Vagina (tissue), 2 donors: ENCODE measurements at regions not wholly inside any gene's neighbourhood (a gene's known extent, or its start where the extent isn't known, plus 50 kb on each side); places are given as distances from the start of the nearest gene placed in this dataset.

Experiments used
- POLR2A ChIP-seq, 2 donors: fragments of 450-650 bp; IDR thresholded peaks; one replicate each; pipeline ENCODE4 v1.6.1; 2017; ENCODE audit warnings: antibody characterized with exemption in 2 of 2, mild to moderate bottlenecking in 2 of 2, moderate library complexity in 2 of 2
- POLR2AphosphoS5 ChIP-seq, 2 donors: sonication (generic); formaldehyde crosslinking; IDR thresholded peaks; one replicate each; pipeline ENCODE4 v1.9.0; 2017; ENCODE audit warnings: antibody characterized with exemption in 2 of 2, mild to moderate bottlenecking in 2 of 2, low read depth in 1 of 2; ENCODE audit not compliant: insufficient read depth in 1 of 2
- TF ChIP-seq, protein P1 (sequence below), 3 experiments: fragments of 450-650 bp in 2 of 3; fragments of 200-600 bp in 1 of 3; sonication (generic) in 1 of 3; IDR thresholded peaks; one replicate each; pipeline ENCODE4 v1.5.1; 2017 to 2019; ENCODE audit warnings: antibody characterized with exemption in 3 of 3, mild to moderate bottlenecking in 2 of 3, moderate library complexity in 2 of 3

DNA sequence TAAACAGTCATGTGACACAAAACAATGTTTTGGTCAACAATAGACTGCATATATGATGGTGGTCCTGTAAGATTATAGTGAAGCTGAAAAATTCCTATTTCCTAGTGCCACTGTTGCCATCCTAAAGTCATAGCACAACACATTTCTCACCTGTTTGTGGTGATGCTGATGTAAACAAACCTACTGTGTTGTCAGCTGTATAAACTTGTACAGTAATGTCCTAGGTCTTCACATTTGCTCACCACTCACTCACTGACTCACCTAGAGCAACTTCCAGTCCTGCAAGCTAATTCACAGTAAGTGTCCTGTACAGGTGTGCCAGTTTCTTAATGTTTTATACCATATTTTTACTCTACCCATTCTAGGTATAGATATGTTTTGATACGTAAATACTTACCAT is 326.1 kb upstream of the USP24 start:
- TF ChIP-seq, protein P1, sequence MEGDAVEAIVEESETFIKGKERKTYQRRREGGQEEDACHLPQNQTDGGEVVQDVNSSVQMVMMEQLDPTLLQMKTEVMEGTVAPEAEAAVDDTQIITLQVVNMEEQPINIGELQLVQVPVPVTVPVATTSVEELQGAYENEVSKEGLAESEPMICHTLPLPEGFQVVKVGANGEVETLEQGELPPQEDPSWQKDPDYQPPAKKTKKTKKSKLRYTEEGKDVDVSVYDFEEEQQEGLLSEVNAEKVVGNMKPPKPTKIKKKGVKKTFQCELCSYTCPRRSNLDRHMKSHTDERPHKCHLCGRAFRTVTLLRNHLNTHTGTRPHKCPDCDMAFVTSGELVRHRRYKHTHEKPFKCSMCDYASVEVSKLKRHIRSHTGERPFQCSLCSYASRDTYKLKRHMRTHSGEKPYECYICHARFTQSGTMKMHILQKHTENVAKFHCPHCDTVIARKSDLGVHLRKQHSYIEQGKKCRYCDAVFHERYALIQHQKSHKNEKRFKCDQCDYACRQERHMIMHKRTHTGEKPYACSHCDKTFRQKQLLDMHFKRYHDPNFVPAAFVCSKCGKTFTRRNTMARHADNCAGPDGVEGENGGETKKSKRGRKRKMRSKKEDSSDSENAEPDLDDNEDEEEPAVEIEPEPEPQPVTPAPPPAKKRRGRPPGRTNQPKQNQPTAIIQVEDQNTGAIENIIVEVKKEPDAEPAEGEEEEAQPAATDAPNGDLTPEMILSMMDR (IDR thresholded peaks at IDR 0.05), result no peak
- no peak for TF ChIP-seq POLR2A (IDR thresholded peaks at IDR 0.05)
- no peak for TF ChIP-seq POLR2AphosphoS5 (IDR thresholded peaks at IDR 0.05; ENCODE audit: insufficient read depth in 1 of 2, low read depth in 1 of 2)
